Neural progenitor cell (in vitro differentiated cells): ENCODE measurements at regions not wholly inside any gene's neighbourhood (a gene's known extent, or its start where the extent isn't known, plus 50 kb on each side); places are given as distances from the start of the nearest gene placed in this dataset.

Source experiments
- DNase-seq: peaks from one replicate; pipeline ENCODE4 v3.0.0-alpha.2; 2016; ENCODE audit warnings: low spot score
- H2AFZ ChIP-seq: fragments of 200-600 bp; sonication (generic); replicated peaks from 2 replicates; pipeline ENCODE4 v1.6.1; 2016; ENCODE audit warnings: antibody characterized with exemption
- H3F3A ChIP-seq: fragments of 200-600 bp; sonication (generic); 2 replicates; pipeline ENCODE4 v1.6.1; 2016; ENCODE audit warnings: antibody characterized with exemption, low read depth
- H3K27ac ChIP-seq: fragments of 200-600 bp; sonication (generic); 2 replicates; pipeline ENCODE4 v1.5.1; 2016; ENCODE audit warnings: mild to moderate bottlenecking
- H3K27me3 ChIP-seq: fragments of 200-600 bp; sonication (generic); 2 replicates; pipeline ENCODE4 v1.6.1; 2016; ENCODE audit warnings: mild to moderate bottlenecking, moderate library complexity
- H3K36me3 ChIP-seq: fragments of 200-600 bp; sonication (generic); 2 replicates; pipeline ENCODE4 v1.5.1; 2016
- H3K4me1 ChIP-seq: fragments of 200-600 bp; sonication (generic); 2 replicates; pipeline ENCODE4 v1.6.1; 2016; ENCODE audit warnings: mixed run types
- H3K4me2 ChIP-seq: fragments of 200-600 bp; sonication (generic); 2 replicates; pipeline ENCODE4 v1.6.1; 2016
- H3K4me3 ChIP-seq: fragments of 200-600 bp; sonication (generic); 2 replicates; pipeline ENCODE4 v1.5.1; 2016
- H3K79me2 ChIP-seq: fragments of 200-600 bp; sonication (generic); 2 replicates; pipeline ENCODE4 v1.6.1; 2016; ENCODE audit warnings: low read depth
- H3K9ac ChIP-seq: fragments of 200-600 bp; sonication (generic); 2 replicates; pipeline ENCODE4 v1.6.1; 2016
- H3K9me3 ChIP-seq: fragments of 200-600 bp; sonication (generic); 2 replicates; pipeline ENCODE4 v1.5.1; 2016; ENCODE audit warnings: low read depth
- H4K20me1 ChIP-seq: fragments of 200-600 bp; sonication (generic); 2 replicates; pipeline ENCODE4 v1.6.1; 2016; ENCODE audit warnings: low read depth
- H3K27ac Mint-ChIP-seq: 3 replicates; pipeline ENCODE4 v1.8.0; 2021; ENCODE audit warnings: mixed read lengths
- H3K27me3 Mint-ChIP-seq: 2 replicates; pipeline ENCODE4 v1.8.0; 2022; ENCODE audit warnings: low read depth, mild to moderate bottlenecking, inconsistent platforms, moderate library complexity, mixed read lengths; ENCODE audit not compliant: insufficient read depth
- H3K36me3 Mint-ChIP-seq: 3 replicates; pipeline ENCODE4 v1.8.0; 2021; ENCODE audit warnings: mixed read lengths
- H3K4me1 Mint-ChIP-seq: 3 replicates; pipeline ENCODE4 v1.8.0; 2021; ENCODE audit warnings: mixed read lengths
- H3K4me3 Mint-ChIP-seq: 3 replicates; pipeline ENCODE4 v1.8.0; 2021; ENCODE audit warnings: mild to moderate bottlenecking, moderate library complexity, mixed read lengths
- H3K9me3 Mint-ChIP-seq: 3 replicates; pipeline ENCODE4 v1.8.0; 2020; ENCODE audit warnings: mixed read lengths
- EZH2 ChIP-seq: fragments of 200-600 bp; sonication (generic); IDR thresholded peaks from 2 replicates; pipeline ENCODE4 v1.6.1; 2017; ENCODE audit warnings: antibody characterized with exemption, mild to moderate bottlenecking, moderate library complexity
- EZH2phosphoT487 ChIP-seq: fragments of 200-600 bp; sonication (generic); IDR thresholded peaks from 2 replicates; pipeline ENCODE4 v1.6.1; 2017; ENCODE audit warnings: antibody characterized with exemption
- TF ChIP-seq, protein P1 (sequence below): fragments of 200-600 bp; sonication (generic); IDR thresholded peaks from 2 replicates; pipeline ENCODE4 v1.5.1; 2017; ENCODE audit warnings: antibody characterized with exemption, mild to moderate bottlenecking

DNA sequence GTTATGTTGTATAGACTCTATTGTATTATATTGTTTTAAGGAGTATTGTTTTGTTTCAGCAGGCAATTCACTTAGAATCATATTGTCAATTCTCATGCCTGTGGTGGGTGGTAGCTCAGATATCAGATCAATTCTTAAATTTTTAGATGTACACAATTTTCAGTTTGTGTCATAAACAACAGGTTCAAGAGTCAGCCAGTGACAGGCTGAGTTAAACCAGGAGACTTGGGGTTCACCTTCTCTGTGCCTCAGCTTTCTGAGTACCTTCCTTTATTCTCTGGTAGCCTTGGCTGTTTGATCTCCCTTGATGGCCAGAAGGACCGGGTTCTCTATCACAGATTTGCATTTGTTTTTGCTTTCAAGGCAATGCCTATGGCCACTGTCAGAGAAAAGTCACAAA, 199.9 kb upstream of the KCNMB2 start:
- no peaks in the 10 kb centered on the region for H3K36me3 Mint-ChIP-seq
- no peaks in the 10 kb centered on the region for H3K27me3 ChIP-seq
- H3K4me1 Mint-ChIP-seq: no peaks in the 10 kb centered on the region
- no peak for DNase-seq
- H3K27me3 Mint-ChIP-seq: no peaks in the 10 kb centered on the region
- H3K9me3 Mint-ChIP-seq: peaks cover 2% of the 10 kb centered on the region
- H3K9ac ChIP-seq: no peak overlapping the region
- TF ChIP-seq EZH2phosphoT487: no peak
- no peak for TF ChIP-seq EZH2
- TF ChIP-seq, protein P1, sequence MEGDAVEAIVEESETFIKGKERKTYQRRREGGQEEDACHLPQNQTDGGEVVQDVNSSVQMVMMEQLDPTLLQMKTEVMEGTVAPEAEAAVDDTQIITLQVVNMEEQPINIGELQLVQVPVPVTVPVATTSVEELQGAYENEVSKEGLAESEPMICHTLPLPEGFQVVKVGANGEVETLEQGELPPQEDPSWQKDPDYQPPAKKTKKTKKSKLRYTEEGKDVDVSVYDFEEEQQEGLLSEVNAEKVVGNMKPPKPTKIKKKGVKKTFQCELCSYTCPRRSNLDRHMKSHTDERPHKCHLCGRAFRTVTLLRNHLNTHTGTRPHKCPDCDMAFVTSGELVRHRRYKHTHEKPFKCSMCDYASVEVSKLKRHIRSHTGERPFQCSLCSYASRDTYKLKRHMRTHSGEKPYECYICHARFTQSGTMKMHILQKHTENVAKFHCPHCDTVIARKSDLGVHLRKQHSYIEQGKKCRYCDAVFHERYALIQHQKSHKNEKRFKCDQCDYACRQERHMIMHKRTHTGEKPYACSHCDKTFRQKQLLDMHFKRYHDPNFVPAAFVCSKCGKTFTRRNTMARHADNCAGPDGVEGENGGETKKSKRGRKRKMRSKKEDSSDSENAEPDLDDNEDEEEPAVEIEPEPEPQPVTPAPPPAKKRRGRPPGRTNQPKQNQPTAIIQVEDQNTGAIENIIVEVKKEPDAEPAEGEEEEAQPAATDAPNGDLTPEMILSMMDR: no peak
- no peaks in the 10 kb centered on the region for H3K36me3 ChIP-seq
- H3F3A ChIP-seq: no peaks in the 10 kb centered on the region
- H3K4me2 ChIP-seq: no peak overlapping the region
- H3K27ac ChIP-seq: no peak overlapping the region
- H3K4me3 Mint-ChIP-seq: no peak overlapping the region
- no peaks in the 10 kb centered on the region for H3K79me2 ChIP-seq
- no peaks in the 10 kb centered on the region for H3K4me1 ChIP-seq
- H3K27ac Mint-ChIP-seq: no peak overlapping the region
- no peak overlapping the region for H3K4me3 ChIP-seq
- no peak overlapping the region for H2AFZ ChIP-seq
- no peaks in the 10 kb centered on the region for H3K9me3 ChIP-seq
- H4K20me1 ChIP-seq: no peaks in the 10 kb centered on the region

DNA sequence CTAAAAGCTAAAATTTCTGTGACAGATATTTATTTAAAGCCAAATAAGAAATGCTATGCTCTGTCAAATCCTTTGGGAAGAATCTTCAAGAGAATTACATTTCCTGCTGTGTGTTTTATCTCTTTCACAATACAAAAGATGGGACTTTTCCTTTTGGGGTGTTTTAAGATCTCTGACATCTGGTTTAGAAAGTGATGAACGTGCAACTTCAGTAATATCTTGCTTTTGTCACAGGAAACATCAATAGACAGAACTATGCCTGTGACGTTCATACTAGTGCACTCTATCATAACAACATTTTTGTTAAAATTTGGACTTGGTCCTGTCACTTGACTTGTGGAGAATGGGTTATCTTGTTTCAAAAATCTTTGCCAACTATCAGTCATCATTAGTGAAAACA, 195.7 kb upstream of the KCNMB2 start:
- H3K27ac Mint-ChIP-seq: no peak overlapping the region
- no peaks in the 10 kb centered on the region for H3K9me3 Mint-ChIP-seq
- no peak overlapping the region for H3K27ac ChIP-seq
- H3F3A ChIP-seq: no peaks in the 10 kb centered on the region
- no peak overlapping the region for H3K9ac ChIP-seq
- no peak overlapping the region for H3K4me3 Mint-ChIP-seq
- no peaks in the 10 kb centered on the region for H3K4me1 ChIP-seq
- no peaks in the 10 kb centered on the region for H3K27me3 ChIP-seq
- DNase-seq: no peak
- H3K79me2 ChIP-seq: no peaks in the 10 kb centered on the region
- no peak overlapping the region for H2AFZ ChIP-seq
- peaks cover 4% of the 10 kb centered on the region for H3K4me1 Mint-ChIP-seq
- H3K9me3 ChIP-seq: no peaks in the 10 kb centered on the region
- H3K4me3 ChIP-seq: no peak overlapping the region
- TF ChIP-seq EZH2phosphoT487: no peak
- no peak for TF ChIP-seq EZH2
- TF ChIP-seq, protein P1: no peak
- H3K4me2 ChIP-seq: no peak overlapping the region
- H3K36me3 Mint-ChIP-seq: no peaks in the 10 kb centered on the region
- H4K20me1 ChIP-seq: no peaks in the 10 kb centered on the region
- peaks cover 3% of the 10 kb centered on the region for H3K27me3 Mint-ChIP-seq
- no peaks in the 10 kb centered on the region for H3K36me3 ChIP-seq

DNA sequence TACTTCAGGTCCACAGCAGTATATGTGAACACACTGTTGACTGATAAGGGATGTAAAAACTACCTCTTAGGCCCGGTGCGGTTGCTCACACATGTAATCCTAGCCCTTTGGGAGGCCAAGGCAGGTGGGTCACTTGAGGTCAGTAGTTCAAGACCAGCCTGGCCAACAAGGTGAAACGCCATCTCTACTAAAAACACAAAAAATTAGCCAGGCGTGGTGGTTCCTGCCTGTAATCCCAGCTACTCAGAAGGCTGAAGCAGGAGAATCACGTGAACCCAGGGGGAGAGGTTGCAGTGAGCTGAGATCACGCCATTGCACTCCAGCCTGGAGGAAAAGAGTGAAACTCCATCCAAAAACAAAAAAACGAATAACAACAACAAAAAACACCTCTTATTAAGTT, 194.6 kb upstream of the KCNMB2 start:
- Histone ChIP-seq H3K4me3 (no peak overlapping the region), H3K79me2 (no peaks in the 10 kb centered on the region), H3K36me3 (no peaks in the 10 kb centered on the region), H2AFZ (no peak overlapping the region), H3K27ac (no peak overlapping the region), H3K4me1 (no peaks in the 10 kb centered on the region), H3K4me2 (no peak overlapping the region), H3K9ac (no peak overlapping the region), H3K27me3 (no peaks in the 10 kb centered on the region), H3F3A (no peaks in the 10 kb centered on the region), H3K9me3 (no peaks in the 10 kb centered on the region), H4K20me1 (no peaks in the 10 kb centered on the region)
- Mint-ChIP-seq H3K9me3 (no peaks in the 10 kb centered on the region), H3K27ac (no peak overlapping the region), H3K36me3 (no peaks in the 10 kb centered on the region), H3K4me1 (peaks cover 4% of the 10 kb centered on the region), H3K4me3 (no peak overlapping the region), H3K27me3 (peaks cover 3% of the 10 kb centered on the region)
- no peak for TF ChIP-seq EZH2
- TF ChIP-seq EZH2phosphoT487: no peak
- TF ChIP-seq, protein P1: no peak
- DNase-seq: no peak

DNA sequence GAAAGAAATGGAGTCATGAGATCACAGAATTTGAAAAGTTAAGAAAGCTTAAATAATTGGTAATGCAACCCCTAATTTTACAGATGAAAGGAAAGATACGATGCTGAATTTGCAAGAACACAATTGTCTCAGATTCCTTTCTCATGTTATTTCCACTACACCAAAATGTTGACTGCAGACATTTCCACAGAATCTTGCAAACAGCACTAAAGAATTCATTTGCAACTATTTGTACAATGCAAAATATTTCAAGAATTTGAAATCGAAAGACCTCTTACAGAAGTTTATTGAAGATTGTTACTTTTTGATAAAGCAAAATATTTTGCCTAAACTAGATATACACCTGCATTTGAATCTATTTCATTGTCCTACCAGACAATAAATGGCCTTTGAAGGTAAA, 194.1 kb upstream of the KCNMB2 start:
- Mint-ChIP-seq H3K27me3 (peaks cover 3% of the 10 kb centered on the region), H3K9me3 (no peaks in the 10 kb centered on the region), H3K27ac (no peak overlapping the region), H3K4me1 (peaks cover 4% of the 10 kb centered on the region), H3K36me3 (no peaks in the 10 kb centered on the region), H3K4me3 (no peak overlapping the region)
- no peaks in the 10 kb centered on the region for H3K9me3 ChIP-seq
- H2AFZ ChIP-seq: no peak overlapping the region
- H3K27ac ChIP-seq: no peak overlapping the region
- no peaks in the 10 kb centered on the region for H3K27me3 ChIP-seq
- H3K4me2 ChIP-seq: no peak overlapping the region
- H3K4me3 ChIP-seq: no peak overlapping the region
- no peaks in the 10 kb centered on the region for H4K20me1 ChIP-seq
- no peak for TF ChIP-seq EZH2
- TF ChIP-seq EZH2phosphoT487: no peak
- TF ChIP-seq, protein P1: no peak
- H3K79me2 ChIP-seq: no peaks in the 10 kb centered on the region
- no peaks in the 10 kb centered on the region for H3F3A ChIP-seq
- DNase-seq: no peak
- H3K9ac ChIP-seq: no peak overlapping the region
- no peaks in the 10 kb centered on the region for H3K4me1 ChIP-seq
- no peaks in the 10 kb centered on the region for H3K36me3 ChIP-seq
